Kidney (tissue), 13 donors: ENCODE measurements at regions not wholly inside any gene's neighbourhood (a gene's known extent, or its start where the extent isn't known, plus 50 kb on each side); places are given as distances from the start of the nearest gene placed in this dataset.

ENCODE experiments used
- DNase-seq, 5 donors: peaks; one replicate each; pipeline ENCODE4 v3.0.0-alpha.2; 2013 to 2020
- FAIRE-seq: peaks from 2 replicates; lab custom pipeline; 2012; peaks lifted over from hg19 to GRCh38; lab: Jason Lieb, UNC
- H3K27ac ChIP-seq, 2 donors: one replicate each; pipeline ENCODE4 v1.7.0; 2013; ENCODE audit warnings: low read depth in 2 of 2, low read length in 2 of 2, inconsistent platforms in 1 of 2
- H3K27me3 ChIP-seq: one replicate; pipeline ENCODE4 v1.7.1; 2013; ENCODE audit warnings: low read length, inconsistent platforms; ENCODE audit not compliant: control insufficient read depth, insufficient read depth
- H3K36me3 ChIP-seq, 3 donors: one replicate each; pipeline versions ENCODE4 v1.7.0 to v1.7.1; 2013; ENCODE audit warnings: low read length in 3 of 3, control low read depth in 1 of 3, inconsistent platforms in 1 of 3; ENCODE audit not compliant: insufficient read depth in 3 of 3, control insufficient read depth in 2 of 3
- H3K4me1 ChIP-seq, 3 donors: one replicate each; pipeline versions ENCODE4 v1.7.0 to v1.7.1; 2013; ENCODE audit warnings: low read length in 3 of 3, inconsistent platforms in 1 of 3, low read depth in 1 of 3; ENCODE audit not compliant: control insufficient read depth in 2 of 3, insufficient read depth in 2 of 3
- H3K4me3 ChIP-seq, 3 donors: one replicate each; pipeline versions ENCODE4 v1.7.0 to v1.8.1; 2013; ENCODE audit warnings: low read length in 3 of 3, control low read depth in 1 of 3, inconsistent platforms in 1 of 3
- H3K9ac ChIP-seq, 3 donors: one replicate each; pipeline versions ENCODE4 v1.7.0 to v1.7.1; 2013; ENCODE audit warnings: low read length in 3 of 3, control low read depth in 1 of 3, inconsistent platforms in 1 of 3
- H3K9me3 ChIP-seq, 3 donors: one replicate each; pipeline versions ENCODE4 v1.7.0 to v1.7.1; 2013; ENCODE audit warnings: low read length in 3 of 3, control low read depth in 1 of 3, inconsistent platforms in 1 of 3; ENCODE audit not compliant: control insufficient read depth in 2 of 3, insufficient read depth in 1 of 3
- CTCF ChIP-seq: IDR thresholded peaks from 3 replicates; pipeline ENCODE4 v1.5.1; 2012; ENCODE audit warnings: mild to moderate bottlenecking, moderate library complexity, borderline replicate concordance; ENCODE audit not compliant: insufficient read depth; ENCODE audit errors: extremely low read depth
- intact Hi-C: fragments of 100-400 bp; cut with DNase I; formaldehyde crosslinking; loops from one replicate; pipeline ENCODE4 v1.11.1; 2022
- donor health status: control.
- donor health status: control.
- donor health status: control.
- donor health status: control.
- donor health status: control.
- donor health status: DM: yes; HTN: yes; CAD: no.
- donor health status: Normal renal cell carcinoma (clear cell type).

- Histone ChIP-seq H3K36me3 (no peaks in the 10 kb centered on the region), H3K4me1 (no peaks in the 10 kb centered on the region), H3K27me3 (no peaks in the 10 kb centered on the region), H3K4me3 (no peak overlapping the region), H3K9ac (no peak overlapping the region), H3K27ac (no peak overlapping the region), H3K9me3 (peaks cover 0 to 3% (median 0%) of the 10 kb centered on the region in 3 donors)
- intact Hi-C loops = no loop called here
- no peak for FAIRE-seq
- DNase-seq = no peak
- TF ChIP-seq CTCF = no peak
Measured at GRCh38 chr7:53641091-53641490, 605.7 kb downstream of the POM121L12 start.

GRCh38 chr7:53642361-53642760, 606.9 kb downstream of the POM121L12 start:
- Histone ChIP-seq H3K27ac (no peak overlapping the region), H3K36me3 (no peaks in the 10 kb centered on the region), H3K4me1 (no peaks in the 10 kb centered on the region), H3K9ac (no peak overlapping the region), H3K9me3 (no peaks in the 10 kb centered on the region), H3K27me3 (no peaks in the 10 kb centered on the region), H3K4me3 (no peak overlapping the region)
- no peak for FAIRE-seq
- no peak for TF ChIP-seq CTCF
- DNase-seq = no peak
- intact Hi-C loops = no loop called here

GRCh38 chr7:53642866-53643265, 607.4 kb downstream of the POM121L12 start:
- H3K4me3 ChIP-seq = no peak overlapping the region
- TF ChIP-seq CTCF = no peak
- intact Hi-C loops = no loop called here
- H3K27me3 ChIP-seq = no peaks in the 10 kb centered on the region
- H3K4me1 ChIP-seq = no peaks in the 10 kb centered on the region
- no peaks in the 10 kb centered on the region for H3K9me3 ChIP-seq
- no peak for FAIRE-seq
- no peak for DNase-seq
- no peaks in the 10 kb centered on the region for H3K36me3 ChIP-seq
- H3K27ac ChIP-seq = no peak overlapping the region
- H3K9ac ChIP-seq = no peak overlapping the region

GRCh38 chr7:53656881-53657280, 621.4 kb downstream of the POM121L12 start:
- Histone ChIP-seq H3K36me3 (no peaks in the 10 kb centered on the region), H3K27ac (no peak overlapping the region), H3K4me1 (no peaks in the 10 kb centered on the region), H3K9me3 (peaks cover 0 to 4% (median 0%) of the 10 kb centered on the region in 3 donors), H3K9ac (no peak overlapping the region), H3K4me3 (no peak overlapping the region), H3K27me3 (no peaks in the 10 kb centered on the region)
- DNase-seq (no peak), FAIRE-seq (no peak)
- intact Hi-C loops = no loop called here
- no peak for TF ChIP-seq CTCF
